Posterior vena cava (tissue), 2 donors: ENCODE measurements at regions not wholly inside any gene's neighbourhood (a gene's known extent, or its start where the extent isn't known, plus 50 kb on each side); places are given as distances from the start of the nearest gene placed in this dataset.

Experiments used
- DNase-seq: peaks from one replicate; pipeline ENCODE4 v3.0.0-alpha.2; 2020; ENCODE audit warnings: low spot score
- intact Hi-C, 2 donors: fragments of 100-400 bp; cut with DNase I; formaldehyde crosslinking; loops; one replicate each; pipeline versions ENCODE4 v1.14.1 to v1.14.2; 2022 to 2023
- donor health status: DM: yes; HTN: yes; CAD: no.
- donor health status: DM: yes; HTN: yes; CAD: no.

DNA sequence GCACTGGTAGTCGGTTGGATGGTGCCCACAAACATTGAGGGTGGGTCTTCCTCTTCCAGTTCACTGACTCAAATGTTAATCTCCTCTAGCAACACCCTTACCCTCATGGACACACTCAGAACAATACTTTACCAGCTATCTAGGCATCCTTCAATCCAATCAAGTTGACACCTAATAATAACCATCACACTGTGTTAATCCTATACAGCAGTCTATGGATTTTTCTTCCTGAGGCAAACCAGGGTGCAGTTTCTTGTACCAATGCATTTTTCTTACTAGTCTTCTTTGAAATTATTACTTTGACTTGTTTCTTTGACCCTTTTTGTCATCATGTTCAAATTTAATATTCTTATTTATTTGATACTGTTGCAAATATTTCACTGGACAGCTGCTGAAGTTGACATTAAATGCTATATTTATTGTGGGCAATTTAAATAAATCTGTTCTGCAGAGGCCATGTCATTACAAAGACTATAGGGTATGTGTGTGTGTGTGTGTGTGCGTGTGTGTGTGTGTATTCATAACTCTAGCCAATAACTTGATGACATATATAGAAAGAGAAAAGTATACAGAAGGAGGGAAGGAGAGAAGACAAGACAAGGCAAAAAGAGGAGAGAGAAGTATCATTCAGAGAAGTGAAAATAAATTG is 884.8 kb upstream of the NEGR1 start:
- DNase-seq: no peak
- intact Hi-C loops: no loop called here

- intact Hi-C loops: no loop called here
- DNase-seq: no peak
These were observed 880.2 kb upstream of the NEGR1 start for GRCh38 chr1:73162564-73162963.

- intact Hi-C loops: no loop called here
- DNase-seq: no peak
These were observed 879.1 kb upstream of the NEGR1 start for GRCh38 chr1:73161418-73161817.

- intact Hi-C loops: no loop called here
These were observed 878.4 kb upstream of the NEGR1 start for GRCh38 chr1:73160759-73161158.

GRCh38 chr1:73144311-73144710 is 862.0 kb upstream of the NEGR1 start:
- no peak for DNase-seq
- intact Hi-C loops: no loop called here

More at GRCh38 chr1:73160759-73161158, 878.4 kb upstream of the NEGR1 start:
- DNase-seq: no peak

- DNase-seq: no peak
- intact Hi-C loops: no loop called here
These were observed 854.6 kb upstream of the NEGR1 start for GRCh38 chr1:73136975-73137374.

DNA sequence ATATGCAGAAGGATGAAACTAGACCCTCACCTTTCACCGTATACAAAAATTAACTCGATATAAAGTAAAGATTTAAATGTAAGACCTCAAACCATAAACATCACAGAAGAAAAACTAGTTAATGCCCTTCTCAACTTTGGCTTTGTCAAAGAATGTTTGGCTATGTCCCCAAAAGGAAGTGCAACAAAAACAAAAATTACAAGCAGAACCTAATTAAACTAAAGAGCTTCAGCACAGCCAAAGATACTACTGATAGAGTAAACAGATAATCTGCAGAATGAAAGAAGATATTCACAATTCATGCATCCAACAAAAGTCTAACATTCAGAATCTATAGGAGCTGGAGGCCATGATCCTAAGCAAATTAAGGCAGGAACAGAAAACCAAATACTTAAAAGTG is 824.6 kb upstream of the NEGR1 start:
- intact Hi-C loops: no loop called here

DNA sequence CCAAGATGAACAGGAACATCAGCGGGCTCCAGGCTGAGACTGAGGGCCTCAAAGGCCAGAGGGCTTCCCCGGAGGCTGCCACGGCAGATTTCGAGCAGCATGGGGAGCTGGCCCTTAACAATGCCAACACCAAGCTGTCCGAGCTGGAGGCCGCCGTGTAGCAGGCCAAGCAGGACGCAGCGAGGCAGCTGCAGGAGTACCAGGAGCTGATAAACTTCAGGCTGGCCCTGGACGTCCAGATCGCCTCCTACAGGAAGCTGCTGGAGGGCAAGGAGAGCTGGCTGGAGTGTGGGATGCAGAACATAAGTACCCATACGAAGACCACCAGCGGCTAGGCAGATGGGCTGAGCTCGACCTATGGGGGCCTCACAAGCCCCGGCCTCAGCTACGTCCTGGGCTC is 823.4 kb upstream of the NEGR1 start:
- intact Hi-C loops: no loop called here
- peak; percentile 66 for DNase-seq

More for the DNA sequence above, 824.6 kb upstream of the NEGR1 start:
- no peak for DNase-seq

DNA sequence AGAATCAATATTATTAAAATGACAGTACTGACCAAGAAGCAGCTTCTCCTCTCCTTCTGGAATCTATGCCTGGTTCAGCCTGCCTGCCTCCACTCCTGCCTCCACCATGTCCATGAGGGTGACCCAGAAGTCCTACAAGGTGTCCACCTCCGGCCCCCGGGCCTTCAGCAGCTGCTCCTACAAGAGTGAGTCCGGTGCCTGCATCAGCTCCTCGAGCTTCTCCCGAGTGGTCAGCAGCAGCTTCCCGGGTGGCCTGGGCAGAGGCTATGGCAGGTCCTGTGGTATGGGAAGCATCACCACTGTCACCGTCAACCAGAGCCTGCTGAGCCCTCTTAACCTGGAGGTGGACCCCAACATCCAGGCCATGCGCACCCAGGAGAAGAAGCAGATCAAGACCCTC is 822.4 kb upstream of the NEGR1 start:
- intact Hi-C loops: no loop called here
- DNase-seq: peak; percentile 68

DNA sequence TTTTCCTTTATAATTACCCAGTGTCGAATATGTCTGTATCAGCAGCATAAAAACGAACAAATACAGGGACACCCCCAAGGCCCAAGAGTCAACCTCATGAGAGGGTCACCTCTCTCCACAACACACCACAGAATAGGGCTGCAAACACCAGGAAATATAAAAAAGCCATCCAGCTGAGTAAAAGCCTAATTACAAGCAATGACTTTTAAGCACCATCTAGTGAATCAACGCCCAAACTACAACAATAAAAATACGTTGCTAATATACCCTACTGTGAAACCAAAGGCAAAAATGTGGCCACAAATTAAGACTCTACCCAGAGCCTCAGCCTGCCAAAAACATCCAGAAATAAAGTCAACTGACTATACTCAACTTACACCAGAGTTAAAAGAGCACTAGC is 817.9 kb upstream of the NEGR1 start:
- intact Hi-C loops: no loop called here
- no peak for DNase-seq

DNA sequence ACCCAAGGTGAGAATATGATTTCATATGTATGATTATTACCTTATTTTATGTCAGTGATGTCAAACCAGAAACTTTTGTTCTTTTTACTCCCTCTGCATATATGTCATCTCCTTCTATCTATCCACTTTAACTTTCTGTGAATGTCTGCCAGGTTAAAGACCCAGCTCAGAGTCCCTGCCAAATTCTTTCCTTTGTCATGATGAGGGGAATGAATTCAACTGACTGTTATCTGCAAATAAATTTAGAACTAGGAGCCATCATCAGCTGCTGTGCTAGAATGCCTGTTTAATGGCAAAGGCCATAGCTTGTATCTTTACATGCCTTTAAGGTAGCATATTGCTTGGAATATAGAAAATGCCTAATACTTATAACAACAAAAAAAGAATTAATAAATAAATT is 815.6 kb upstream of the NEGR1 start:
- no peak for DNase-seq
- intact Hi-C loops: no loop called here

DNA sequence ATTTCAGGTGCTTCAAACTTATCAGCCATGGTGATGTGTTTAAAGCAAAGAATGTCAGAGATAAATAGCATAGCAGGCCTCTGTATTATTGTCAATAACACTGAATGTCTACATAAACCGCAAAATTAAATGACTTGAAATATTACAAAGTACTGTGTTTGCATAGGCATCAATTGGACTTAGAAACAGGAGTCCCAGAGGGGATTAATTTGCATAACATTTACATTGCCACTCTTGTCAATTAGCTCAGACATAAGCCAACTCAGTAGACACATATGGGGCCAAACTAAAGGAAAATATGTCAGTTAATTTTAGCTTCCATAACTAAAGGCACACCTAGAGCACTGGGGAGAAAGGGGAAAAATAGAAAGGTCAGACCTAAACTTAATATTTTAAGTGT is 814.5 kb upstream of the NEGR1 start:
- intact Hi-C loops: no loop called here
- DNase-seq: no peak

GRCh38 chr1:73092383-73092782 is 810.0 kb upstream of the NEGR1 start:
- intact Hi-C loops: no loop called here

DNA sequence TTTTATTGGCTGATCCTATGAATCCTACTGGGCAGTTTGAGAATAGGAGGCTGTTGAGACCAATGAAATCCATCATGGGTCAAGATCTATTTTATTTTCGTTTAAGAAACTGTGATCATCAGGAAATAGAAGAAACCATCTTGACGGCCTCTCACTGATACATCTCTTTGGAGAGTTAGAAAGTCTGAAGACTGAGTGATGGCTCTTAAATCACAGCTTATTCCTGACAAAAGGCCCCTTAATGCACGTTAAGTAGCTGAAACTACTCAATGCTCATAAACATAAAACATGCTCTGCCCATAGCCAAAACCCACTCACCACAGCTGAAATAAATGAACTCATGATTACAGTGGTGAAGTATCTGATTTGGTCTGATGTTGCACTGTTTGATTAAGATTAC is 784.5 kb upstream of the NEGR1 start:
- intact Hi-C loops: no loop called here
- DNase-seq: no peak

More at GRCh38 chr1:73092383-73092782, 810.0 kb upstream of the NEGR1 start:
- no peak for DNase-seq

- DNase-seq: no peak
- intact Hi-C loops: no loop called here
These were observed 783.2 kb upstream of the NEGR1 start for GRCh38 chr1:73065339-73066041.

GRCh38 chr1:73056826-73057225 is 774.5 kb upstream of the NEGR1 start:
- DNase-seq: no peak
- intact Hi-C loops: no loop called here

DNA sequence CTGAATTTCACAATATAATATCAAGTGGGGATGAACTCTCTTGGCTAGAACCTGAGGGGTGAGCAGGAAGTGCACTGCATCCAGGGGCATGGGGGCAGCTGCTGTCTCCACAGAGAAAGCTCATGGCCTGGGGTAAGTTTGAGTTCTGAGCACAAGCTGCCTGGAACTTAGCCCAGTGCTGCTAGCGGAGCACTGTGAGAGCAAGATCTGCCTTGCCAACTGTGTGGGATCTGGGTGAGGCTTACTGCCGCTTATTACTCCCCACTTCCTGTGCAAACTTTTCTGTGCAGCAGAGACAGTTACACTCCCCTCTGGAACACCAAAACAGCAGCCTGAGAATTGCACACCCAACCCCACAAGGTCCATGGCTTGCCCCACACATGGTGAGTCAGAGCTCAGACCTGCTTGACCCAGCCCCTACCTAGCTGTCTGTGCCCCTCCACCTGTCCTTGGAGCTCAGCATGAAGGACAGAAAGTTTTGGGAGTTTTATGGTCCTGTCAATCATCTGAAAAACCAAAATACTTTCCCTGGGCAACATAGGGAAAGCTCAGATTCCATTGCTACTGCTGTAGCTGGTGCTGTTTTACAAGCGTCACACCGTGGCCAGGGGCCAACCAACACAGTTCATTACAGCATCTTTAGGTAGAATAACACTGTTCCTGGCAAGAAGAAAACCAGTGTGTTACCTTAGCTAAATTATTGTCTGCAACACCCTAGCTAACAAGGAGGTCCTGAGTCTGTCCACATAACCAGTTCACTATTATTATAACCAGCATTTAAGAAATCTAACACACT is 762.1 kb upstream of the NEGR1 start:
- intact Hi-C loops: no loop called here
- peak; percentile 43 for DNase-seq

DNA sequence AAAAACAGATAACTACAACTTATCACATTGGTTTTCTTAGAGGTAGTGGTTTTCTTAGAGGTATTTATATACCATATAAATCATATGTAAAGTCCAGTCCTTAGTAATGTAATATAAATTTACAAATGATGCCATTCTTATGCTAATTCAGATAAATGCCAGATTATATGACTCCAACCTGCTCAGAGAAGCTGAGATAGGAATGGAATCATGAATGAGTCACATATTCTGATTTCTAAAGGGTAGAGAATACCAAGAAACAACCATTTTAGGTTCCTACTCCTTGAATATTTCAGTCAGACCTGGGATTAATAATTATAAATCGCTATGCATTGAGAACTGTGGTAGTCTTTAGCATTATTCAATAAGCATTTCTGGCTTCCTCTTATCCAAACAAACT is 760.1 kb upstream of the NEGR1 start:
- intact Hi-C loops: no loop called here

DNA sequence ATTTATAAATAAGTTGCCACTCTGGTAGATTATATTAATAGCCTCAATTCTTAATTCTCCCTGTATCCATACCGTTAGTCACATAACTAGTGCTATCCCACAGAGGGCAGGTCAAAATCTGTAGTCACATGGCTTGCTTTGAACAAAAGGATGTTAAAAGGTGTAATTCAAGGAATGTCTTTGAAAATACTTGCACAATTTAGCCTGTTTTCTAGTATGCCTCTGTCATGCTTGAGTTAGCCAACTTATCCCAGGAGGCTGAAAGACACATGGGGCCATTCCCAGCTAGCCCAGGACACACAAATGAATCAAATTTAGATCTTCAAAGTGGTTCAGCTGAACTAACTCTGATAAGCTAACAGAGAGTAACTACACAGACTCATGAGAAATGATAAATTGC is 758.5 kb upstream of the NEGR1 start:
- no peak for DNase-seq
- intact Hi-C loops: no loop called here

More for the DNA sequence above, 760.1 kb upstream of the NEGR1 start:
- no peak for DNase-seq

GRCh38 chr1:73034271-73034670 is 751.9 kb upstream of the NEGR1 start:
- intact Hi-C loops: no loop called here
- DNase-seq: no peak
